Gastroesophageal sphincter (tissue), 3 donors: ENCODE measurements at regions not wholly inside any gene's neighbourhood (a gene's known extent, or its start where the extent isn't known, plus 50 kb on each side); places are given as distances from the start of the nearest gene placed in this dataset.

Experiments
- CTCF ChIP-seq, 4 experiments: fragments of 200-600 bp in 2 of 4; fragments of 450-650 bp in 2 of 4; sonication (generic) in 1 of 4; IDR thresholded peaks; one replicate each; pipeline ENCODE4 v1.5.1; 2017 to 2019; ENCODE audit warnings: antibody characterized with exemption in 4 of 4, mild to moderate bottlenecking in 2 of 4, moderate library complexity in 2 of 4
- POLR2A ChIP-seq, 2 donors: fragments of 450-650 bp; IDR thresholded peaks; one replicate each; pipeline ENCODE4 v1.6.1; 2017; ENCODE audit warnings: antibody characterized with exemption in 2 of 2, mild to moderate bottlenecking in 2 of 2, moderate library complexity in 1 of 2
- POLR2AphosphoS5 ChIP-seq: sonication (generic); formaldehyde crosslinking; IDR thresholded peaks from one replicate; pipeline ENCODE4 v1.6.1; 2017; ENCODE audit warnings: antibody characterized with exemption

- TF ChIP-seq POLR2A (IDR thresholded peaks at IDR 0.05), result no peak
- no peak for TF ChIP-seq CTCF (IDR thresholded peaks at IDR 0.05)
- TF ChIP-seq POLR2AphosphoS5, result no peak
These were observed 537.4 kb downstream of the TAF11L14 start for GRCh38 chr5:18171684-18172083.
